Prostate gland (tissue), 2 donors: ENCODE measurements at regions not wholly inside any gene's neighbourhood (a gene's known extent, or its start where the extent isn't known, plus 50 kb on each side); places are given as distances from the start of the nearest gene placed in this dataset.
"Not testable (repeated sequence)": the region's sequence is repeated elsewhere in the genome, so short reads cannot be mapped to it uniquely, and the experiment has no call there.

ENCODE experiments used
- CTCF ChIP-seq, 4 experiments: fragments of 200-600 bp in 2 of 4; fragments of 450-650 bp in 2 of 4; sonication (generic) in 2 of 4; IDR thresholded peaks; 1 replicate in 3 of 4; 2 replicates in 1 of 4; pipeline ENCODE4 v1.5.1; 2016 to 2019; ENCODE audit warnings: antibody characterized with exemption in 4 of 4, mild to moderate bottlenecking in 2 of 4, moderate library complexity in 2 of 4
- POLR2A ChIP-seq: fragments of 450-650 bp; IDR thresholded peaks from one replicate; pipeline ENCODE4 v1.6.1; 2016; ENCODE audit warnings: antibody characterized with exemption, mild to moderate bottlenecking

- TF ChIP-seq POLR2A; CTCF (IDR thresholded peaks at IDR 0.05): not testable (repeated sequence)
Observed at GRCh38 chr11:86729576-86729975, 57.2 kb upstream of the ME3 start.
